ENCODE measurements at regions not wholly inside any gene's neighbourhood (a gene's known extent, or its start where the extent isn't known, plus 50 kb on each side); places are given as distances from the start of the nearest gene placed in this dataset.

GRCh38 chr11:134663506-134664313 is 251.7 kb upstream of the B3GAT1 start:
- no peak overlapping the region for H3K27ac ChIP-seq
- H3K4me3 ChIP-seq = no peak overlapping the region
- TF ChIP-seq POLR2A (IDR thresholded peaks at IDR 0.05) = no peak
- TF ChIP-seq CTCF (IDR thresholded peaks at IDR 0.05) = no peak
- DNase-seq (no peak), ATAC-seq (no peak)
- WGBS, 2 donors = 58 to 76% methylated on average over 11 of the region's 11 CpGs
- H3K27me3 ChIP-seq = no peaks in the 10 kb centered on the region
- no peaks in the 10 kb centered on the region for H3K4me1 ChIP-seq
- intact Hi-C loops (cut with DNase I) = no loop called here
- no peaks in the 10 kb centered on the region for H3K36me3 ChIP-seq (replicated peaks in 1 of 2; ENCODE audit: insufficient read depth in 1 of 2, low read depth in 2 of 2)
- H3K9me3 ChIP-seq = no peaks in the 10 kb centered on the region

- Histone ChIP-seq H3K27me3 (no peaks in the 10 kb centered on the region), H3K9me3 (no peaks in the 10 kb centered on the region), H3K4me3 (no peak overlapping the region), H3K27ac (no peak overlapping the region), H3K36me3 (replicated peaks in 1 of 2; ENCODE audit: insufficient read depth in 1 of 2, low read depth in 2 of 2) (no peaks in the 10 kb centered on the region), H3K4me1 (no peaks in the 10 kb centered on the region)
- ATAC-seq (no peak), DNase-seq (no peak)
- intact Hi-C loops (cut with DNase I) = no loop called here
- 67% methylated on average over 4 to 5 of the region's 5 CpGs for WGBS, 2 donors
- no peak for TF ChIP-seq CTCF (IDR thresholded peaks at IDR 0.05)
- TF ChIP-seq POLR2A (IDR thresholded peaks at IDR 0.05) = no peak
Observed at GRCh38 chr11:134662629-134663360, 250.8 kb upstream of the B3GAT1 start.

- Histone ChIP-seq H3K27me3 (no peaks in the 10 kb centered on the region), H3K4me1 (no peaks in the 10 kb centered on the region), H3K27ac (no peak overlapping the region), H3K36me3 (replicated peaks in 1 of 2; ENCODE audit: insufficient read depth in 1 of 2, low read depth in 2 of 2) (no peaks in the 10 kb centered on the region), H3K4me3 (no peak overlapping the region), H3K9me3 (no peaks in the 10 kb centered on the region)
- TF ChIP-seq POLR2A (IDR thresholded peaks at IDR 0.05) (no peak), CTCF (IDR thresholded peaks at IDR 0.05) (no peak)
- intact Hi-C loops (cut with DNase I) = no loop called here
- ATAC-seq (no peak), DNase-seq (no peak)
- 51 to 57% methylated on average over 5 of the region's 5 CpGs for WGBS, 2 donors
Observed at GRCh38 chr11:134661660-134662059, 249.6 kb upstream of the B3GAT1 start.

GRCh38 chr11:134660416-134660815 is 248.4 kb upstream of the B3GAT1 start:
- intact Hi-C loops (cut with DNase I) = no loop called here
- H3K36me3 ChIP-seq (replicated peaks in 1 of 2; ENCODE audit: insufficient read depth in 1 of 2, low read depth in 2 of 2) = no peaks in the 10 kb centered on the region
- no peak for TF ChIP-seq POLR2A (IDR thresholded peaks at IDR 0.05)
- no peak for TF ChIP-seq CTCF (IDR thresholded peaks at IDR 0.05)
- no peak overlapping the region for H3K27ac ChIP-seq
- DNase-seq = no peak
- H3K4me3 ChIP-seq = no peak overlapping the region
- no peaks in the 10 kb centered on the region for H3K27me3 ChIP-seq
- 56 to 62% methylated on average over 1 of the region's 1 CpG for WGBS, 2 donors
- ATAC-seq = no peak
- H3K4me1 ChIP-seq = no peaks in the 10 kb centered on the region
- H3K9me3 ChIP-seq = no peaks in the 10 kb centered on the region

All from body of pancreas (tissue), 4 donors.